WERI-Rb-1 (cell line): ENCODE measurements at regions not wholly inside any gene's neighbourhood (a gene's known extent, or its start where the extent isn't known, plus 50 kb on each side); places are given as distances from the start of the nearest gene placed in this dataset.

Experiments used
- DNase-seq: peaks from one replicate; pipeline ENCODE4 v3.0.0-alpha.2; 2020
- H3K27ac ChIP-seq: fragments of 250-450 bp; sonication (Bioruptor Pico); 2 replicates; pipeline ENCODE4 v1.5.1; 2020; ENCODE audit warnings: mild to moderate bottlenecking, moderate library complexity
- H3K27me3 ChIP-seq: fragments of 250-450 bp; sonication (Bioruptor Pico); 2 replicates; pipeline ENCODE4 v1.5.1; 2021; ENCODE audit warnings: mild to moderate bottlenecking, low read depth, moderate library complexity; ENCODE audit not compliant: insufficient read depth, severe bottlenecking
- H3K36me3 ChIP-seq: fragments of 250-450 bp; sonication (Bioruptor Pico); 2 replicates; pipeline ENCODE4 v1.5.1; 2020; ENCODE audit warnings: mild to moderate bottlenecking, moderate library complexity
- H3K4me3 ChIP-seq: 2 replicates; pipeline ENCODE4 v1.5.1; 2011; ENCODE audit warnings: low read depth, mild to moderate bottlenecking, control low read depth, low read length
- H3K9me3 ChIP-seq: fragments of 250-450 bp; sonication (Bioruptor Pico); 2 replicates; pipeline ENCODE4 v1.5.1; 2021; ENCODE audit warnings: mild to moderate bottlenecking, moderate library complexity; ENCODE audit not compliant: severe bottlenecking
- TF ChIP-seq, protein P1 (sequence below): IDR thresholded peaks from 2 replicates; pipeline ENCODE4 v1.5.1; 2011; ENCODE audit warnings: low read depth, mild to moderate bottlenecking, control low read depth, inconsistent platforms, low read length

DNA sequence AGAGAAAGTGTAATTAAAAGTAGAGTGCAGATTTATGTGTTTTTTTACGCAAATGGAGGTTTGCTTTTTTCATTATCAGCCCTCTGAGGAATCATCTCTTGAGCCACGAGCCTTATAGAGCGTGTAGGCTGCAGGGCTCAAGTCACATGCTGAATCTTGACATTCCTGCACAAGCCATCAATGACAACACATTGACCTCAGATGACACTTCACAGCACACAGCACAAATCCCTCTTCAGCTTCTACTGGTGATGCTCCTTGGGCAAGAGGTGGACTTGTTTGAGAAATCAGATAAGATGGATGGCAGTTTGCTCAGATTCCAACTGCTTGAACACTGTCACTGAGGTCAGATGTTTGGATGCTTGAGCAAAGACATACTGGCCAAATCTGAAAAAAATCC lies 250.6 kb downstream of the SNCA start:
- Histone ChIP-seq H3K36me3 (no peaks in the 10 kb centered on the region), H3K27ac (no peak overlapping the region), H3K4me3 (no peak overlapping the region), H3K27me3 (no peaks in the 10 kb centered on the region), H3K9me3 (no peaks in the 10 kb centered on the region)
- DNase-seq, result peak; percentile 16
- TF ChIP-seq, protein P1, sequence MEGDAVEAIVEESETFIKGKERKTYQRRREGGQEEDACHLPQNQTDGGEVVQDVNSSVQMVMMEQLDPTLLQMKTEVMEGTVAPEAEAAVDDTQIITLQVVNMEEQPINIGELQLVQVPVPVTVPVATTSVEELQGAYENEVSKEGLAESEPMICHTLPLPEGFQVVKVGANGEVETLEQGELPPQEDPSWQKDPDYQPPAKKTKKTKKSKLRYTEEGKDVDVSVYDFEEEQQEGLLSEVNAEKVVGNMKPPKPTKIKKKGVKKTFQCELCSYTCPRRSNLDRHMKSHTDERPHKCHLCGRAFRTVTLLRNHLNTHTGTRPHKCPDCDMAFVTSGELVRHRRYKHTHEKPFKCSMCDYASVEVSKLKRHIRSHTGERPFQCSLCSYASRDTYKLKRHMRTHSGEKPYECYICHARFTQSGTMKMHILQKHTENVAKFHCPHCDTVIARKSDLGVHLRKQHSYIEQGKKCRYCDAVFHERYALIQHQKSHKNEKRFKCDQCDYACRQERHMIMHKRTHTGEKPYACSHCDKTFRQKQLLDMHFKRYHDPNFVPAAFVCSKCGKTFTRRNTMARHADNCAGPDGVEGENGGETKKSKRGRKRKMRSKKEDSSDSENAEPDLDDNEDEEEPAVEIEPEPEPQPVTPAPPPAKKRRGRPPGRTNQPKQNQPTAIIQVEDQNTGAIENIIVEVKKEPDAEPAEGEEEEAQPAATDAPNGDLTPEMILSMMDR, result no peak

DNA sequence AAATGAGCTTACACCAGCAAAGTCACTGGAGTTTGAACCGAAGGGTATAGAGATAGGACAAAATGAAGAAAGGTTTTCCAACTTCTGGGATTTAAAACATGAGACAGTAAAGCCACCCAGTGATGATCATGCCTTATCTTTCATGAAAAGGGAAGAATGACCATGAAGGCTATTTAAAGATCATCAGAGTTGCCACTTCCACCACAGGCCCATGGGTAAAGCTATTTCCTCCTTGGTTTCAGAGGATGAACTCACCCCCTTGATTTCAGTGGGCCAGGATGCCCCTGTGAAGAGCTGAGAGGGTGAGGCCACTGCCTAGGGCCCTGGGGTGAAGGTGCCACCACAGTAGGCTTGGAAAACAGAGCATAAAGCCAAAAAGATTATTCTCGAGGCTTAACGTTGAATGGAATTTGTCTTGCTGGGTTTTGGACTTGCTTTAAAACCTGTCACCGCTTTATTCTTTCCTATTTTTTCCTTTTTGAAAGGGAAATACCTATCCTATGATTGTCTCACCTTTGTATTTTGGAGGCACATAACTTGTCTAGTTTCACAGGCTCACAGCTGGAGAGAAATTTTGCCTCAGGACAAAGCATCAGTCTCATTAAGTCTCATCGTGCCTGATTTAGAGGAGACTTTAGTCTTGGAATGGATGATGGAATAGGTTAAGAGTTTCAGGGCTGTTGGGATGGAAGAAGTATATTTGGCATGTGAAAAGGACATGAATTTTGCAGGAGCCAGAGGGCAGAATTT lies 254.0 kb downstream of the SNCA start:
- TF ChIP-seq, protein P1, result no peak
- no peaks in the 10 kb centered on the region for H3K9me3 ChIP-seq
- H3K4me3 ChIP-seq, result no peak overlapping the region
- no peaks in the 10 kb centered on the region for H3K36me3 ChIP-seq
- no peak for DNase-seq
- no peak overlapping the region for H3K27ac ChIP-seq
- no peaks in the 10 kb centered on the region for H3K27me3 ChIP-seq

DNA sequence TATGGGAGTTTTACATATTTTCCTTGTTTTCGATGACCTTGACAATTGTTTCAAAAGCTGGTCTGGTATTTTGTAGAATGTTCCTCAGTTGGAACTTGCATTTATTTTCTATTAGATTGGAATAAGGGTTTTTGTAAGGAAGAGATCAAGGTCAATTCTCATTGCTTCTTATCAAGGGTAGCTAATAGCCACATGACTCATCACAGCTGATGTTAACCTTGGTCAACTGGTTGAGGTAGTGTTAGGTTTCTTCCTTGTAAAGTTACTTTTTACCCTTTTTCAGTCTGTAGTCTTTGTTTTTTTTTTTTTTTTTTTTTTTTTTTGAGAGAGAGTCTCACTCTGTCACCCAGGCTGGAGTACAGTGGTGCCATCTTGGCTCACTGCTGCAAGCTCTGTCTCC lies 257.2 kb downstream of the SNCA start:
- Histone ChIP-seq H3K9me3 (no peaks in the 10 kb centered on the region), H3K36me3 (no peaks in the 10 kb centered on the region), H3K4me3 (no peak overlapping the region), H3K27ac (no peak overlapping the region), H3K27me3 (no peaks in the 10 kb centered on the region)
- DNase-seq, result no peak
- TF ChIP-seq, protein P1, result no peak

DNA sequence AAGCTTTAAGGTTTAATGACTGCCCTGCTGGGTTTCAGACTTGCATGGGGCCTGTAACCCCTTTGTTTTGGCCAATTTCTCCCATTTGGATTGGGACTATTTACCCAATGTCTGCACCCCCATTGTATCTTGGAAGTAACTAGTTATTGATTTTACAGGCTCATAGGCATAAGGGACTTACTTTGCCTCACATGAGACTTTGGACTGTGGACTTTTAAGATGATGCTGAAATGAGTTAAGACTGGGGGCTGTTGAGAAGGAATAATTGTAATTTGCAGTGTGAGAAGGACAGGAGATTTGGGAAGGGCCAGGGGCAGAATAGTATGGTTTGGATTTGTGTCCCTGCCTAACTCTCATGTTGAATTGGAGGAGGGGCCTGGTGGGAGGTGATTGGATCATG lies 260.7 kb downstream of the SNCA start:
- H3K27me3 ChIP-seq, result no peaks in the 10 kb centered on the region
- TF ChIP-seq, protein P1, result no peak
- no peaks in the 10 kb centered on the region for H3K36me3 ChIP-seq
- DNase-seq, result no peak
- H3K4me3 ChIP-seq, result no peak overlapping the region
- no peak overlapping the region for H3K27ac ChIP-seq
- no peaks in the 10 kb centered on the region for H3K9me3 ChIP-seq

DNA sequence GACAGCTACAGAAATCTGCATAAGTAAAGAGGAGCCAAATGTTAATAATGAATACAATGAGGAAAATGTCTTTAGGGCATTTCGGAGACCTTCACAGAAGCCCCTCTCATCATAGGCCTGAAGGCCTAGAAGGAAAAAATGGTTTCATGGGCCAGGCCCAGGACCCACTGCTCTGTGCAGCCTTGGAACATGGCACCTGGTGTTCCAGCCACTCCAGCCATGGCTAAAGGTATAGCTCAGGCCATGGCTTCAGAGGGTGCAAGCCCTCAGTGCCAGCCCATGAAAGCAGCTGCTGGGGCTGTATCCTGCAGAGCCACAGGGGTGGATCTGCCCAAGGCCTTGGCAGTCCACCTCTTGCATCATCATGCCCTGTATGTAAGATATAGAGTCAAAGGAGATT lies 261.1 kb downstream of the SNCA start:
- Histone ChIP-seq H3K9me3 (no peaks in the 10 kb centered on the region), H3K4me3 (no peak overlapping the region), H3K27me3 (no peaks in the 10 kb centered on the region), H3K36me3 (no peaks in the 10 kb centered on the region), H3K27ac (no peak overlapping the region)
- DNase-seq, result no peak
- TF ChIP-seq, protein P1, result no peak

DNA sequence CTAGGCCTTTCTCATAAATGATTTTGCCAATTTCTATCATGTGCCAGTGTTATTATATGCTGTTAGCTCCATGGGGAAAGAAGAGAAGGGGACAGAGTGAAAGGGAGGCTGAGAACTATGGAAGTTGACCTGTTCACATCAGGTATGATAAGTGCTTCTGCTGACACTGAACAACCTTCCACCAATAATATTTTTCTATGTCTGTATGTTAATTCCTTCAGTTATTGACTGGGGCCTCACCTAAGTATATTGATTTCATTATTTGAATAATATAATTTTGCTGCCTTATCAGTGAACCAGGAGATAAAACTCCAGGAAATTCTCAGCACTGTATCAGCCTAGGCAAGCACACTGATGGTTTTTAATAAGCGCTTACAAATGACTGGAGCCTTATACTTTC lies 262.8 kb downstream of the SNCA start:
- H3K36me3 ChIP-seq, result no peaks in the 10 kb centered on the region
- H3K4me3 ChIP-seq, result no peak overlapping the region
- H3K9me3 ChIP-seq, result no peaks in the 10 kb centered on the region
- no peak for DNase-seq
- H3K27ac ChIP-seq, result no peak overlapping the region
- TF ChIP-seq, protein P1, result no peak
- H3K27me3 ChIP-seq, result no peaks in the 10 kb centered on the region
